ENCODE measurements at regions not wholly inside any gene's neighbourhood (a gene's known extent, or its start where the extent isn't known, plus 50 kb on each side); places are given as distances from the start of the nearest gene placed in this dataset.

DNA sequence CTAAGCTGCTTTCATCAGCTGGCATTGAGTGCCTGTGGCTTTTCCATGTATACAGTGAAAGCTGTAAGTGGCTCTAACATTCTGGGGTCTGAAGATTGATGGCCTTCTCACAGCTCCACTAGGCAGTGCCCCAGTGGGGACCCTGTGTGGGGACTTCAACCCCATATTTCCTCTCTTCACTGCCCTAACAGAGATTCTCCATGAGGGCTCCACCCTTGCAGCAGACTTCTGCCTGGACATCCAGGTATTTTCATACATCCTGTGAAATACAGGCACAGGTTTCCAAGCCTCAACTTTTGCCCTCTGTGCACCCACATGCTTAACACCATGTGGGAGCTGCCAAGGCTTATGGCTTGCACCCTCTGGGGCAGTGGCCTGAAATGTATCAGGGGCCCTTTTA is 188.2 kb upstream of the SYT4 start:
- no peak overlapping the region for H3K4me3 ChIP-seq (ENCODE audit: low read depth, low read length)
- no peak for DNase-seq (ENCODE audit: low read depth)

DNA sequence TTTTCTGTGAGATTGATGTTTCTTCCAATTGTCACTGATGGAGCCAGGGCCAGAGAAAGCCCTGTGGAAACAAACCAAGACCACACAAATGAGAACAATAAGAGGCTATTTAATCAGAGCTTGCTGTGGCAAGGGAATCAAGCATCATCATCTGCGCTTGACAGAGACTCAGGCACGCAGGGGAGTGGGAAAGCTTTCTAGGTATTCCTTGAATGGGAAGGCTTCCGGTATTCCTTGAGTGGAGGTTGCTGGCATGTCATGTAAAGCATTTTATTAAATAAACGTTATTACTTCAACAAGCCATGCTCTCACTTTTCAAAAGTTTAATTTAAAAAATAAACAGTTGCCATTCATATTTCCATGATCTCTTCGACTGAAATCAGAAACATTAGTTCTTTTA is 194.6 kb upstream of the SYT4 start:
- H3K4me3 ChIP-seq (ENCODE audit: low read depth, low read length), result no peak overlapping the region
- no peak for DNase-seq (ENCODE audit: low read depth)

DNA sequence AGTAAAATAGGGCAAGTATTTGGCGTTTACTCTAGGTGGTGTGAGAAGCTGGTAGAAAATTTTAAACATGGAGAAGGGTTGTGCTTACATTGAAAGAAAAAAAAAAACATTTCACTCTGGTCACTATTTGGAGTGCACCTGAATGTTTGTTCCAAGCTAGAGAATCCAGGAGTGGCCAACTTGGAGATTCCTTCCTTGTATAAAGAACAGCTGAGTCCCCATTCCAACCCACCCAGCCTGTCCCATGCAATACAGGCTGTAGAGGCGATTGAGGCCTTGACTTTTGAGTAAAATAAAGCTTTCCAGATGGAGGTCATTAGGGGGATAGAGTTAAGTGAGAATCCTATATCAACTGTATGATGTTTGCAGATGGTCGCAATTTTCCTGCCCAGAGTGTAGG is 203.8 kb upstream of the SYT4 start:
- no peak for DNase-seq (ENCODE audit: low read depth)
- H3K4me3 ChIP-seq (ENCODE audit: low read depth, low read length), result no peak overlapping the region

DNA sequence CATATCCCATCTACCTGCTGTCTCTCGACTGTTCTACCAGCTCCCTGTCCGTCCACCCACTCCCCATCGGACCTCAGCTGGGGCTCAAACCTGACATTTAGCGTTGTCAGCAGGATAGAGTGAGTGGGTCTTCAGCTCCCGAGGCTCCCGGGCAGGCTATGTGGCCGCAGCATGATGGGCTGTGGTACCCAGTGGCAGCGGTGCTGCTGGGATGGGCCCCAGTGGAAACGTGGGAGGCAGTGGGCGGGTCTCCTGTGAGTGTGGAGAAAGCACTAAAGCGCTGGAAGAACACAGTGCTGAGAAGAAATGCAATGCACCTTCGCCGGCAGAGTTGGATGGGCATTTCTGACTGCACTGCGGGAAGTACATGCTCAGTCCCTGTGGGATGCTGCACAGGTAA is 204.8 kb upstream of the SYT4 start:
- DNase-seq (ENCODE audit: low read depth), result no peak

DNA sequence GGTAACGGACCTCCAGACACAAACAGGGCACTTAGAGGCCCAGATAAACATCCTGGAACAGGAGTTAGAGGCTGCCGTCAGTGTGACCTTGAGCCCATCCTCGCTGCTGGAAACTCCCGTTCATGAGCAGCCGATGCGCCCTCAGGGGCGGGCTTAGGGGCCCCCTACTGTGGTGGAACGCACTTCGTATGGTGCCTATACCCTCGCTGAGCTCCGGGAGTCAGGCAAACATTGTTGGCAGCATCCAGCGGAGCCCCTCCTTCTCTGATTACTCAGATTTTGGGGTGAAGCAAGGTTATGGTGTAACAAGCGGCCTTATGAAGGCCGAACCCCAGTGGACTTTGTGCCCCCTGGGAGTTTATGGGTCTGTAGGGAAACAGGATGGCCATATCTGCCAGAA is 205.3 kb upstream of the SYT4 start:
- H3K4me3 ChIP-seq (ENCODE audit: low read depth, low read length), result no peak overlapping the region
- DNase-seq (ENCODE audit: low read depth), result no peak

More for the DNA sequence above, 204.8 kb upstream of the SYT4 start:
- H3K4me3 ChIP-seq (ENCODE audit: low read depth, low read length), result no peak overlapping the region

DNA sequence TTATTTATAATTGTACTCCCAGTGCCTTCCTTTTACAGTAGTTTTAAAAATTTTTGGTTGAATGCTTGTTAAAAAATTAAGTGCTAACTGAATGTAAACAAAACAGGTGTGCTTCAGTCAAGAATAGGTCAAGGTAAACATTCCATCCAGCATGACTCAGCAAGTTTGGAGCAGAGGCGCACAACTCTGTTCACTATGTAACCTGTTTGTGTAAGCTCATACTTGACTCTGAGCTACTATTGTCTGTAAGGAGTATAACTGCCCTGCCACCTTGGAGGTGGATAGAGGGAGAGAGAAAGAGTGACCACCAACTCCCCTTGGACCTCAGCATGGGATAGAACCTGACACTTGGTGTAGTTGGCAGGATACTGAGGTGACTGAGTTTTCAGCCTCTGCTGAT is 207.4 kb upstream of the SYT4 start:
- no peak overlapping the region for H3K4me3 ChIP-seq (ENCODE audit: low read depth, low read length)
- DNase-seq (ENCODE audit: low read depth), result no peak

DNA sequence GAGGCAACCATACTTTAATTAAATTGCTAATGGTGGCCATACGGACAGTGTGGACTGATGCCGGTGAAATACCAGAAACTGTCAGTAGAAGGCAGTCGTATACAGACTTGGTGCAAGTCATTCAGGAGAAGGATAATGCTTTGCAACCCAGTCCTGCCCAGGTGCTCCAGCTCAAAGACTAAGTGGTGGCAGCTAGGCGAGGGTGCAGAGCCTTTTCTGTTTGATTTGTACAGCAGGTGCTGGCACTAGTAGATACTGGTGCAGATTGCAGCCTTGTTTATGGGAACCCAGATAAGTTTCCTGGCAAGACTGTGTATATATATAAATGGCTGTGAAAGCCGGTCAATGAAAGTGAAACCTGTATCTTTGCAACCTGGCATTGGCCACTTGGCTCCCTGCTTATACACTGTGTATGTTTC is 208.3 kb upstream of the SYT4 start:
- no peak for DNase-seq (ENCODE audit: low read depth)
- no peak overlapping the region for H3K4me3 ChIP-seq (ENCODE audit: low read depth, low read length)

DNA sequence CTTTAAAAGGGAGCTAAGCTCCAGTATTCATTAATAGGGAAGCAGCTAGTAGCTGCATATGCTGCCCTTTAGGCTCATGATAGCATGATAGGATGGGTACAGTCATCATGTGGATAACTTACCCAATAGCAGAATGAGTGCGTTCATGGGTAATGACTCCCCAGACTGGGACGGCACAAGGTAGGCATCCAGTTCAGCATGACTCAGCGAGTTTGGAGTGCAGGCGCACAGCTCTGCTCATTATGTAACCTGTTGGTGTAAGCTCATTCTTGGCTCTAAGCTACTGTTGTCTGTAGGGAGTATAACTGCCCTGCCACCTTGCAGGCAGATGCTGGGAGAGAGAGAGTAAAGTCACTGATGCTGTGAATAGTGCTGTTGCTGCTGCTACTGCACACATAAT is 209.2 kb upstream of the SYT4 start:
- H3K4me3 ChIP-seq (ENCODE audit: low read depth, low read length), result no peak overlapping the region
- no peak for DNase-seq (ENCODE audit: low read depth)

DNA sequence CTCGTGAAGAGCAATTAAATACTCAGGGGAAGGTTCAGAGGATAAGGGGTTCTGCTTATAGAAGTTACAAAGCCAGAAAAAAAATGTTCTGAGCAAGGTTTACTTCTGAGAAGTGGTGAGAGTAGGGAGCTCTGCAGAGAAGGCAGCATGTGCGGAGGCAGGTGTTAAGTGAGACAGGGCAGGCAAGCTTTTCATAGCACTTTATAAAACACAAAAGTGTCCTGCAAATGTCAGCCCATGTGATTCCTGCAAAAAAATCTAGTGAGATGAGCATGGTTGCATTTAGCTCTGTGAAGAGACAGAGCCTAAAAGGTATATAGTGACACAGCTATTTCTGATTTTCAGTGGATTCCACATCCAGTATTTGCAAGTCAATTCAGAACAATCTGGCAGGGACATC is 223.8 kb upstream of the SYT4 start:
- no peak overlapping the region for H3K4me3 ChIP-seq (ENCODE audit: low read depth, low read length)
- no peak for DNase-seq (ENCODE audit: low read depth)

DNA sequence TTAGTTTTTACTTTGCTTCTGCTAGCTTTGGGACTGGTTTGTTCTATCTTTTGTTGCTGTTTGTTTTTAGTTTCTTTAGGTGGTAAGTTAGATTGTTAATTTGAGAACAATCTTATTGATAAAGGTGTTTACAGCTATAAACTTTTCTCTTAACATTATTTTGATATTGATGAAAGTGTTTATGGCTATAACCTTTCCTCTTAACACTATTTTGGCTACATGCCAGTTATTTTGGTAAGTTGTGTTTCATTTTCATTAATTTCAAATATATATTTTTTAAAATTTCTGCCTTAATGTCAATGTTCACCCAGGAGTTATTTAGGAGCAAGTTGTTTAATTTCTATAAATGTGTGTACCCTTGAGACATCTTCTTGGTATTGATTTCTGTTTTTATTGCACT is 229.6 kb upstream of the SYT4 start:
- no peak overlapping the region for H3K4me3 ChIP-seq (ENCODE audit: low read depth, low read length)
- DNase-seq (ENCODE audit: low read depth), result no peak

DNA sequence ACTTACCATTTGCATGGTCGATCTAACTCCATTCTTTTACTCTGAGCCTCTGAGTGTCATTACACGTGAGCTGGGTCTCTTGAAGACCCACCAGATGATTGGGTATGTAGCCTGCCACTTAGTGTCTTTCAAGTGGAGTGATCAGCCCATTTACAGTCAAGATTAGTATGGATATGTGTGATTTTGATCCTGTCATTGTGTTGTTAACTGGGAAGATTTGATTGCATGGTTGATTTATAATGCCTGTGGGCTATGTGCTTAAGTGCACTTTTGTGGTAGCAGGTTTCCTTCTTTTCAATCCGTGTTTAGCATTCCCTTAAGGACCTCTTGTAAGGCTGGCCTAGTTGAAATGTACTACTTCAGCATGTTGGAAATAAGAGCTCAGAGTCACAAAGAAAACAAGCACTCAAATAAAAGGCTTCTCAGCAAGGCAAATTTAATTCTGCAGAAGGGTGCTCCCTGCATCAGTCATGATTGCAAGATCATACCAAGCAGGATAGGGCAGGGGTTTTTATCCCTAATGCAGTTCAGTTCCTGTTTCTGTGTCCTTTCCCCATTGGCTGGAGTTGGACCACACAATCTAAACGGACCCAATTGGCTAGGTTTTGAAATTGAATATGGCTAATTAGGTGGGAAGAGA is 230.7 kb upstream of the SYT4 start:
- H3K4me3 ChIP-seq (ENCODE audit: low read depth, low read length), result no peak overlapping the region
- DNase-seq (ENCODE audit: low read depth), result no peak

DNA sequence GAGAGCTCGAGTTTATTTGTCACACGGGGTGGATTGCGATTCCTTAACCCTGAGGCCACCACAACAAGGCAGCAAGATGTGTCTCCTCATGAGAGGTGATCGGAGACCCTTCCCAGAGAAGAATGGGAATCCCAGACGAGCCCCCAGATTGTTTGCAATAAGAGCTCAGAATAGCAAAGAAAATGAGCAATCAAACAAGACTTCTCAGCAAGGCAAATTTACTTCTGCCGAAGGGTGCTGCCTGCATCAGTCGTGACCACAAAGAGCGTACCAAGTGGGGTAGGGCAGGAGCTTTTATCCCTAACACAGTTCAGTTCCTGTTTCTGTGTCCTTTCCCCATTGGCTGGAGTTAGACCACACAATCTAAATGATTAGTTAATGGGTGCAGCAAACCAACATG is 237.5 kb upstream of the SYT4 start:
- DNase-seq (ENCODE audit: low read depth), result no peak

DNA sequence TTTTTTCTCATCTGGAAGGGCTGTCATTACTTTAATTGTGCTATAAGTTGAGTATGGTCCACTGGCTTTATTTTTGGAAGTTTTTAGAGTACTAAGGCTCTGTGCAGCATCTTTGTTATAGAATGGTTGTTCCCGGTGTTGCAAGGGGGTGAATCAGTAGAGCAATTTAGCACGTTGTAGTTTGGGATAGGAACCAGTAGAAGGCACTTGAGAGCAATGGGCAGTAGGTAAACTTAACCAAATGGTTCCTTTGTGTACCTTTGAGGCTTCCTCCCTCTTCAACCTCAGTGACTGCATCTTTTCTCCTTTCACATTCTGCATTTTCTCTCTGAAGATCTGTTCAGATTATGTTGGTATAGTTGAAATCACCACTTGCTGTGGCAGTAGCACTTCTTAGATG is 238.2 kb upstream of the SYT4 start:
- DNase-seq (ENCODE audit: low read depth), result no peak
- no peak overlapping the region for H3K4me3 ChIP-seq (ENCODE audit: low read depth, low read length)

More for the DNA sequence above, 237.5 kb upstream of the SYT4 start:
- H3K4me3 ChIP-seq (ENCODE audit: low read depth, low read length), result no peak overlapping the region

DNA sequence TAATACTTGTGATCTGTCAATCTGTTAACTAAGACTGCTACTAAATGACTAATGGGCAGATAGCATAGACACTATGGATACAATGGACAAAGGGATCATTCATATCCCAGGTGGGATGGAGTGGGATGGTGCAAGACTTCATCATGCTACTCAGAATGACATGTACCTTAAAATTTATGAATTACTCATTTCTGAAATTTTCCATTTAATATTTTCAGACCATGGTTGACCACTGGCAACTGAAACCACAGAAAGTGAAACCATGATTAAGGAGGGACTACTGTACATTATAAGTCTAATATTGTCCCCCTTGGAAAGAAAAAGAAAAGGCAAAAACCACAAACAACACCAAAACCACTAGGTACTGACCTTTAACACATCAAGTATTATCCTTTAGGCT is 247.0 kb upstream of the SYT4 start:
- no peak for DNase-seq (ENCODE audit: low read depth)
- H3K4me3 ChIP-seq (ENCODE audit: low read depth, low read length), result no peak overlapping the region

DNA sequence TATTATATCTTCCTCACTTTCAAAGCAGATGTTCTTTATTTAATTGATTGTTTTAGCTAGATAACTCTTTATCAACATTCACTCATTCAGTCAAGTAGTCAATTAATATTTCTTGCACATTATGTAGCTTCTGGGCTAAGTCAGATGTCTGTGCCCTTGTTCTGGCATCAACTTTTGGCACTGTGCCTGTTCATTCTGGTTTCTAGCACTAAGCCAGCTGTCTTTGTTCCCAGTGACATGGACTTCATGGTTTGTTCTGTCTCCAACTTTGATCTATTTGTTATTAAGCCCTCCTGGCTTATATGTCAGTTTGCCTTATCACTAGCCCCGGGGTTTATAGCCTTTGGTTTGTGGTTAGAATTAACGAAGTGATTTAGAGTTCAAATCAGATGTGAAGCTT is 247.9 kb upstream of the SYT4 start:
- H3K4me3 ChIP-seq (ENCODE audit: low read depth, low read length), result no peak overlapping the region
- peak; percentile 10 for DNase-seq (ENCODE audit: low read depth)

DNA sequence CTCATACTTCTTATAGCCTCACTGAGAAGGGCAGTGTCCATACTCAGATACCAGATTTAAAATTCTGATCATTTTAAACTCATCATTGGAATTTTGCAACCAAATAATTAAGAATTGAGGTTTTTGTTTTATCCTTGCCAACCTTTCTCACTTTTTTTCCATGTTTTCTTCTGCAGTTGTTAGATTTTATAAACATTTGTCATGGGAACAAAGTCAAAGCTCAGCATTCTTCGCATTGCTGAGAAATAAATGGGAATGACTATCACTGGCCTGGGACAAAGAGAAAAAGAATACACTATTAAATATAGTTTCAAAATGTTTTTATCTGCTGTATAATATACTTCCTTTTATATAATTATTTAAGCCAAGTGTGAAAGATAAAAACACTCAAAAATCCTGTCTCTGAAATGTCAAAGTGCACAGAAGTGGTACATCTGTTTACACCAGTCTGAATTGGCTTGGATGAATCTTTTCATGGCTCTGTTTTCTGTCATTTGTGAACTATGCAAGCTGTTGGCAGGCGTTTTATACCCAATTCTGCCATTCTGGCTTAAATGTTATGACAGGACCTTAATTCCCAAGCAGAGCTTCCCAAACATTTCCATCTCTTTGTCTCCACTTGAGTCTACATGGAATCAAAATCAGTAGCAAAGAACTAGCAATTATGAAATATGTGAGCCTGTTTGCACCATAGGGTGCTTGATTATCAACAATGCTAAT is 249.3 kb upstream of the SYT4 start:
- no peak overlapping the region for H3K4me3 ChIP-seq (ENCODE audit: low read depth, low read length)
- DNase-seq (ENCODE audit: low read depth), result no peak

DNA sequence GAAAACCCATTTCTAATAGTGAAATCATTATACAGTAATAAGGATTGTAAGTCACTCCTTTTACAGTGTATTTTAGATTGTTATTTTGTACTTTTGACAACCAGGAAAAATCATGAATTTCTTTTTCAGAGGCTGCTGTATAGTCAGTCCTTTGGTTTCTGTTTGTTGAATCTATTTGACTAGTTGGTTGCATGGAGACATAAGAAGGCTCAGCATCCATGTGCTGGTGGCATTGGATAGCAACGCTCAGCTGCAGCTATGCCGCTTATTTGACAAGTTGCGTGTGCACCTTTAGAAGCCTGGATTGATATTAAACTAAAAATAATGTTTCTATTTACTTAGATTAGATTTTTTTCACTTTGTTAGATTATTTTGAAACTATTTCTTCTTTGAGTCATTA is 254.1 kb upstream of the SYT4 start:
- H3K4me3 ChIP-seq (ENCODE audit: low read depth, low read length), result no peak overlapping the region
- DNase-seq (ENCODE audit: low read depth), result no peak

DNA sequence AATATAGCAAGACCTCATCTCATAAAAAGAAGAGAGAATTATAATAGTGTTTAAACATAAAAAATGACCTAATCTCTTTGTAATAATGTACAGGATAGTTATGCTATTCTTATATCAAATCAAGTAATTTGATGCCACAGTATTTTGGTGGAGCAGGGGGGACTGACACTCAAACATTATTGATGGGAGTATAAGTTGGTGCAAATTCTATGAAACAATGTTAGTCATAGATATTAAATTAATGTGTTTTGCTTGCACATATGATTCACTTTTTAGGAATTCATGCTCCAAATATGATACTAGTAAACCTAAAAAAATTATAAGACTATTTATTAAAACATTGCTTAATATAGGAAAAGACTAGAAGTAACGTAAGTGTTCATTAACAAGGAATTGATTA is 256.1 kb upstream of the SYT4 start:
- H3K4me3 ChIP-seq (ENCODE audit: low read depth, low read length), result no peak overlapping the region
- DNase-seq (ENCODE audit: low read depth), result no peak

DNA sequence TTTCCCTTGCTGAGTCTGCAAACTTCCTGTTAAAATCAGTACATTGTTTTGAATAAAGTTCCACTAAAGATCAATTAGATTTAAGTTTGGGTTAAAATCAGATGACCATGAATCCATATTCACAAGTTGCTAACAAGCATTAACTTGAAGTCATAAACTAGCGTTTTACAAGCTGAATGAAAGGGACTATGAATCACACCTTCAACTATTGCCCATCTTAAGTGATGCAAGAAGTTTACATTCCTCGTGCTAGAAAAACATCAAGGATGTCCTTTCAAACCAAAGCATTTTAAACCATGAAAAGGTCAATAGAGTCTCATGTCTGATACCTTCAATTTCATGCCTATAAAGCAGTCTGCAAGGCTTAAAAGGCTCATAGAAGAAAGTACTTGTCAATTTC is 257.2 kb upstream of the SYT4 start:
- peak; percentile 31 for DNase-seq (ENCODE audit: low read depth)
- no peak overlapping the region for H3K4me3 ChIP-seq (ENCODE audit: low read depth, low read length)

DNA sequence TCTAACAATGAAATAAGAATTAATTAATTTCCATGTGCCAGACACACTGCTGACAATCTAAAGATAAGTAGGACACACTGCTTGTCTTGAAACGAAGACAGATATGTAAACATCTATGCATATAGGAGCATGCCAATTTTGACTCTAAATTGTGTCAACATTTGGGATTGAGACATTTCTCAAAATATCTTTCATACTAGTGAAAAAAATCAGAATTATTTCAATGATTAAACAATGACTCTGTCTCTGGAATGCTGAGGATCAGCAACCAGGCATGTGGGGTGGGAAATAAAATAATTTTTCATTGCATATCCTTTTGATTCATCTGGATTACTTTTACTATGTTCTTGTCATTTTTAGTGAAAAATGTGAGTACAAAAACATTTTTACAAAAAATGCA is 262.6 kb upstream of the SYT4 start:
- H3K4me3 ChIP-seq (ENCODE audit: low read depth, low read length), result no peak overlapping the region
- DNase-seq (ENCODE audit: low read depth), result no peak

DNA sequence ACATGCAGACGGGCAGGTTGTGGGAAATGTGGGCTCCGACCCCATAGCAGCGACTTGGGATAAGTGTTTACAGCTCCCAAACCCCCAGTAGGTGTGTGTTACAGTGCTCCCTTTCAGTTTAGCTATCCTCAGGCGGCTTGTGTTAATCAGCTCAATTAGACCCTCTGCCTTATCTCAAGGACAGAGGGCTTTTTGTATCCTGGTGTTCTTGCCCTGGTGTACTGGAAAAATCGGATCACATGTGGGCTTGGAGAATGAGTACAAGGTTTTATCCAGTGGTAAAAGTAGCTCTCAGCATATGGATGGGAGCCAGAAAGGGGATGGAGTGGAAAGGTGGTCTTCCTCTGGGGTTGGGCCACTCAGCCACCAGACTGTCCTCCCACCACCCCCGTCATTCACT is 264.7 kb upstream of the SYT4 start:
- no peak for DNase-seq (ENCODE audit: low read depth)
- no peak overlapping the region for H3K4me3 ChIP-seq (ENCODE audit: low read depth, low read length)

DNA sequence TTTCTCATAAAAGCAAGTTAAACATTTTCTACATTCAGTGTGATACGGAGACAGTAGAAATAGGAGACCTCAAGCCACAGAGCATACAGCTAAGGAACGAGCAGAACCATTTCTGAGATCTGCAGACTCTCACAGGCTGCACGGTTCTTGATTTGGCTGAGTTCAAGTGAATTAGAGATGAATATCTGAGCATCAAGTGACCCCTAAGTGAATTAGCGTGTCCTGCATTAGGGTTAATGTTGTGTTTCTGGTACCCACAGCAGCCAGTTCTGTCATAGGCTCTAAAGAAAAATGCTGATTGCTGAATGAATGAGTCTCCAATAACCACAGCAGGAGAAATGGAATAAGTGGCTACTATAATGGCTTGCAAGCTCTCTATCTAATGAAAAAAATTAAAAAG is 265.9 kb upstream of the SYT4 start:
- H3K4me3 ChIP-seq (ENCODE audit: low read depth, low read length), result no peak overlapping the region
- no peak for DNase-seq (ENCODE audit: low read depth)
